ENCODE measurements at regions not wholly inside any gene's neighbourhood (a gene's known extent, or its start where the extent isn't known, plus 50 kb on each side); places are given as distances from the start of the nearest gene placed in this dataset.

DNA sequence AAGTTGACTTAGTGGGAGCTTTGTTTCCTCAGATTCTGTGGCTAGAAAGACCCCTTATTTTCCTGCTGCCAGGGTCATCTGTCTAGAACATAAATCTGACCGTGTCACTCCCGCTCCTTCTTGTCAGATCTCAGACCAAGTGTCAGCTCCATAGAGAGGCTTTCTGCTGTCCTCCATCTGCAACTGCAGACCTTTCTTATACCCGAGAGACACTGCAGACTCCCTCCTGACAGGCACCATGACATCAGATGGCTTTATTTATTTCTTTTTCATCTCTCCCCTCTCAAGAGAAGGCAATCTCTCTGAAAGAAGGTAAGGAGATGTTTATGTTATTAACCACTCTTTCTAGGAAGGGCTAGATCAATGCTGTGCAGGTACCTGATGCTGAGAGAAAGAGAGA is 726.5 kb downstream of the UQCRFS1 start:
- DNase-seq (ENCODE audit: low read depth in 2 of 2), result no peak

DNA sequence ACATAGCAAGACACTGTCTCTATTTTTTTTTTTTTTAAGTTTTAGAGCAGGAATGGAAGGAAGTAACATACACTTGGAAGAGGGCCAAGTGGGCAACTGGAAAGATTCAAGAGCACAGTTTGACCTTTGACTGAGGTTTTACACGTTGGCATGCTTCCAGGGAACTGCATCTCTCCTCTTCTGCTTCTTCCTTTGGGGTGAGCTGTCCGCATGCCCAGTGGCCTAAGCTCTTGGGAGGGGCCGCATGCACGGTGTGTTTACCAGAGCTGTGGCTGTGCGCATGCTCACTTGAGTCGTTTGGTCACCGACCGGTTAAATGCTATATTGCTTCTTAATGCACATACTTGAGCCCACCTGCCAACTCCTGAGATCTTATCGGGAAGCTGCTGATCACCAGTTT is 727.7 kb downstream of the UQCRFS1 start:
- DNase-seq (ENCODE audit: low read depth in 2 of 2), result no peak

GRCh38 chr19:28483197-28483596 is 729.8 kb downstream of the UQCRFS1 start:
- no peak for DNase-seq (ENCODE audit: low read depth in 2 of 2)

GRCh38 chr19:28482221-28482620 is 730.7 kb downstream of the UQCRFS1 start:
- no peak for DNase-seq (ENCODE audit: low read depth in 2 of 2)

DNA sequence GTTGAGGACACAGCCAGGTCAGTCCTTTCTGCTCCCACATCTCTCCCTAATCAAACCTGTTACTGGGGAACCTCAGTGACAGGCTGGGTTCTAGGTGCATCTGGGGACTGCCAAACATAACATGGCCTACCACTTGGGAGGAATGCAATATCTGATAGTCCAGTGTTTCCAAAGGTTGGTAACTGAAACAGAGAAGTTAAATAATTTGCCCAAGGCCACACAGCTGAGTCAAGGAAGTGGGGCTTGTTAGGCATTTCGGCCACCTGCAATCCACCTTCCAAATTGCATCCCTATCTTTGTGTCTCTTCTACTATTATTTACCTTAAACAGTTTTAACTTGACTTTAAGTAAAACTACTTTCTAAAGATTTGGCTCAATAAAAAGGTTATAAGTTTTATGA is 731.3 kb downstream of the UQCRFS1 start:
- DNase-seq (ENCODE audit: low read depth in 2 of 2), result no peak

DNA sequence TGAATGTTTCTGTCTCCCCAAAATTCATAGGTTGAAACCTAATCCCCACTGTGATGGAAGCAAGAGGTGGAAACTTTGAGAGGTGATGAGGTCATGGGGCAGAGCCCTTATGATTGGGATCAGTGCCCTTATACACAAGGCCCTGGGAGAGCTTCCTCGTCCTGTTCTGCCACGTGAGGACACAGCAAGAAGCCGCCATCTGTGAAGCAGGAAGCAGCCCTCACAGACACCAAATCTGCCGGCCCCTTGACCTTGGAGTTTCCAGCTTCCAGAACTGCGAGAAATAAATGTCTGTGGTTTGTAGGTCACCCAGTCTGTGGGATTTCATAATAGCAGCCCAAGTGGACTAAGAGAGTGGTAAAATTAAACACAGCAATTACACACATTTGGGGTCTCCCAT is 737.4 kb downstream of the UQCRFS1 start:
- no peak for DNase-seq (ENCODE audit: low read depth in 2 of 2)

GRCh38 chr19:28472843-28473242 is 740.1 kb downstream of the UQCRFS1 start:
- no peak for DNase-seq (ENCODE audit: low read depth in 2 of 2)

DNA sequence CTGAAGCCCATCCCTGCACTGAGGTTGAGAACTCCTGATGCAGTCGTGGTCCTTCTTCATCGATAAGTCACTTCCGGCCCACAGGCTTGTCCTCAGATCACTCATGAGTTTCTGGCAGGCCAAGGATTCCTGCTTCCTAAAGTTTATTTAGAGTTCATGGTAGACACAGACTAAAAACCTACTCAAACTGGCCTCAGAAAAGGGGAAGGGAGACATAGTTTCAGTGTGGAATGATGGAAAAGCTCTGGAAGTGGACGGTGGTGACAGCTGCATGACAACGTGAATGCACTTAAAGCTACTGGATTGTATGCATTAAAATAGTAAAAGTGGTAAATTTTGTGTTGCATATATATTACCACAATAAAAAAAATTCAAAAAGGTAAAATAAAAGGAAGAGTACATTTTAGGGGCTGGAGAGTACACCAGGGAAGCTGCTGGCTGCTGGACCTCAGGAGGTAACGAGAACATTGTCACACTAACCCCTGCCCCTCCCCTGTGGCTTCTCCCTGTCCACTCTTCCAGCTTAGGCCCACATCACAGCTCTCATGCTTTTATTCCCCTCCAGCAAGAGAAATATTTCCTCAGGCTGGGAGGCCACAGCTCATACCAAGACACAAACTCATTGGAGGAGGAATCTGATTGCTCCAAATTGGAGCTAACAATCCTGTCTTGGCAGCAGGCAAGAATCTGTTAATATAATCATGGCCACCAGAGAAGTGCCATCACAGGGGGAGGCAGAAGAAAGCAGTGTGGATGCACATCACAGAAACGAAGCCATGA is 741.0 kb downstream of the UQCRFS1 start:
- DNase-seq (ENCODE audit: low read depth in 2 of 2), result no peak

DNA sequence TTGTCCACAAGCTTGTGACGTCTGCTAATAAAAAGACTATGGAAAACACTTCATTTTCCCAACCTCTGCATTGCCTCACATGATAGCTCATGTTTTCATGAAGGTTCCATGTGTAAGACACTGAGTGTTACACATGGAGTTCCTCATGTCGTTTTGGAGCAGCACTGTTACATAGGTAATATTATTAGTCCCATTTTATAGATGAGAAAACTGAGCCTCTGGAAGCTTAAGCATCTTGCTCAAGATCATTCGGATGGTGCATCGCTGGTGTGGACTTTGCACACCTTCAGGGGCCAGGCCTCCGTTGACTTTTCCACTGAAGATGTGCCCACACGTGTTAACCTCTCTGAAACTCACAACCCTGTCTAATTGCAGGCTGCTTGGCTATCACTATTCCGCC is 743.4 kb downstream of the UQCRFS1 start:
- DNase-seq (ENCODE audit: low read depth in 2 of 2), result no peak

DNA sequence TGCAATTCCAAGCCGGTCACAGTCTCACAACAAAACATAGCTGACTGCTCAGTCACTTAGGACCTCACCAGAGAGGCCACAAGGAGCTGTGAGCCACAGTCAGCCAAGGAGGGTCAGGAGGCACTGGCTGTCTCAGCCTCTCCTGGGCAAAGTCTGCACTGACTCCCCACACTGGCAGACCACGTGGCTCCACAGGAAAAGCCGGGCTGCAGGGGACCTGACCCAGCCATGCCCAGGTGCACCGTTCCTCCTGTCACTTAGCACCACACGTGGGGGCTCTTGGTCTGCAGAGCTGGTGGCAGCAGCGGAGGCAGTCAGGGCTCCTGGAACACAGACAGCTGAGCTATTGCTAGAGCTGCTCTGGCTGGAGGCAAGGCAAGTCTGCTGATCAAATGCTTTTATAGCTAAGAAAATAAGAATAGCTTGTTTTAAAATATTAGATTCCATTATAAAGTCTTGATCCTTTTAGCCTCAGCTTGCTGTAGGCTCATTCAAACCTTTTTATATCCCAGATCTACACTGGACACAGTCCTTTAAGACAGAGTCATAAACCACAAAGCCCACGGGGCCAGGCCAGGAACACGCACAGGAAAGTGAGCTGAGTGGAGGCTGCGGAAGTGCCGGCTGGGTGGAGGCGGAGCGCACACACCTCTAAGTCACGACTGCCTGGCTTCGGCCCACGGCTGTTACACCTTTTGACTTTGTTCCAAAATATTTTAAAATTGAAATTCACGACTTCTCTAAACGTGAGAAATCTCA is 744.1 kb downstream of the UQCRFS1 start:
- DNase-seq (ENCODE audit: low read depth in 2 of 2), result peak; percentile 1 to 5

DNA sequence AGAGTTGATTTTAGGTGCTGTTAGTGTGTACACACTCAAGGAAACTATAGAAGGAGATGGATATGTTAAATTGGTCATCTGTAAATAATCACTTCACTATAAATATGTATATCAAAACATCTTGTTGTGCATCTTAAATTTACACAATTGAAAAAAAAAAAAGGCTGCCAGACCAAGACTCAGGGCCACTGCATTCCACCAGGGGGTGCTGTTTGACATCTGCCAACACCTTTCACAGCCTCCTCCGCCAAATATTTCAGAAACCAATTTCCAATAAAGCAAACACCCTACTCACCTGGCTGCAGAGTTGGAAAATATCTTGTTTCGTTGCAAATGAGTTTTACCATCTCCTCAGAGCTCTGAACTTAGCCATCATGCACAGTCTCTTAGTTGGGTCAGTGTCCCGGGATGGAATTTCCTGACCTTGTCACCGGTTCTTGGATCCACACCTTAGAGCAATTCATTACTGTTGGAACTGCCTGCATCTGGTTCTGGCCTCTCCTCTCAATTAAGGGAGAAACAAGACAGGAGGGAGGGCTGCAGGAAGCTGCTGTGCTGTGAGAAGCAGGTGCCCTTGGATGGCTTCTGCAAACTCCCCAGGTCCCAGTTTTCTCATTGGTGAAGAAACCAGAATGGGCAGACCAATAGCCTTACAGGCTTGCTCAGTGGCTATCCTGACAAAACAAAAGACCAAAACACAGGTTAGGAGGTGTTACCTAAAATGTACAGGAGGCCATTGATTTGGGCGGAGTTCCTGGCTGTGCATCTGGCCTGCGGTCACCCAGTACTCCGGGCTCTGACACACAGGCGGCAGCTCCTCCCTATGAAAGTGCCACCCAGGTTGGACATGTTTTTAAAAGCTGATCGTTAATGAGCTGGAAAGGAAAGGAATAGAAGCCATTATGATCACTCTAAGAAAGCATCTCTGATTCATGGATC is 746.6 kb downstream of the UQCRFS1 start:
- DNase-seq (ENCODE audit: low read depth in 2 of 2), result peak; percentile 32 to 56

DNA sequence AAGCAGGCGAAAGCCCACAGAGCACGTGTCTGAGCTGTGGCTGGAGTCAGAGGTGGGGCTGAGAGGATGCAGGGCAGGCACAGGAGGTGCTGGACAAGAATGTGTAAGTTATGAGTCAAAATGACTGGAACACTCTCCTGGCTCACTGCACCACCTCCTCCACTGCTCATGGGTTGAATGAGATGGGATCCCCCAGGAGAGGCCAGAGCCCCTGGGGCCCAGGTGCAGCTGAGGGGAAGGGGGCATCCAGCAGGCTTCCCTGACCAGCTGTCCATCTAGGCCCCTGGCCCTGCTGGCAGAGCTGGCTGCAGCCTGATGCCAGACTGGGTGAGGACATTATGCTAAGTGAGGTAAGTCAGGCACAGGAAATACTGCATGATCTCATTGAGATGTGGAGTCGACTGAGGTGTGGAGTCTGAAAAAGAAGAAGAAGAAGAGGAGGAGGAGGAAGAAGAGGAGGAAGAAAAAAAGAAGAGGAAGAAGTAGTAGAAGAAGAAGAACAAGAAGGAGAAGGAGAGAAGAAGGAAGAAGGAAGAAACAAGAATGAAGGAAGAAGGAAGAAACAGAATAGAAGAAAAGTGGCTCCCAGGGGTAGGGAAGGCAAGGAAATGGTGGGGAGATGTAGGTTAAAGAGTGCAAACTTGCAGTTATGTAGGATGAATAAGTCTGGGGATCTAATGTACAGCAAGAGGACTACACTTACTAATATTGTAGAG is 747.4 kb downstream of the UQCRFS1 start:
- no peak for DNase-seq (ENCODE audit: low read depth in 2 of 2)

- no peak for DNase-seq (ENCODE audit: low read depth in 2 of 2)
Observed at GRCh38 chr19:28463493-28464053, 749.4 kb downstream of the UQCRFS1 start.

- no peak for DNase-seq (ENCODE audit: low read depth in 2 of 2)
Observed at GRCh38 chr19:28457620-28458019, 755.3 kb downstream of the UQCRFS1 start.

- DNase-seq (ENCODE audit: low read depth in 2 of 2), result no peak
Observed at GRCh38 chr19:28456708-28457320, 756.1 kb downstream of the UQCRFS1 start.

- DNase-seq (ENCODE audit: low read depth in 2 of 2), result no peak
Observed at GRCh38 chr19:28456252-28456651, 756.7 kb downstream of the UQCRFS1 start.

DNA sequence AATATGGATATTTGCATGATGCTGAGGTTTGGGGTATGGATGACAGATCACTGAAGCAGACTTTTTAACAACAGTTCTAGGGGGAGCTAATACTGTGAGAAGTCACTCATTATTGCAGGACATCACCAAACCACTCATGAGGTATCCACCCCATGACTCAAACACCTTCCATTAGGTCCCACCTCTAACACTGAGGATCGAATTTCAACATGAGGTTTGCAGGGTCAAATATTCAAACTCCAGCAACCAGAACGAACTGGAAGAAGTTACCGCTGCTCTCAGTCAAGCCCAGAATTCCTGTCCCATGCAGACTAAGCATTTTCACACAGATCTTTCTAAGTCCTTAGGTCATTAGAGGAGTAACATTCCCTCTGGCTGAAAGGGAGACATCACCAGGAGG is 758.9 kb downstream of the UQCRFS1 start:
- no peak for DNase-seq (ENCODE audit: low read depth in 2 of 2)

- DNase-seq (ENCODE audit: low read depth in 2 of 2), result no peak
Observed at GRCh38 chr19:28453420-28453819, 759.5 kb downstream of the UQCRFS1 start.

DNA sequence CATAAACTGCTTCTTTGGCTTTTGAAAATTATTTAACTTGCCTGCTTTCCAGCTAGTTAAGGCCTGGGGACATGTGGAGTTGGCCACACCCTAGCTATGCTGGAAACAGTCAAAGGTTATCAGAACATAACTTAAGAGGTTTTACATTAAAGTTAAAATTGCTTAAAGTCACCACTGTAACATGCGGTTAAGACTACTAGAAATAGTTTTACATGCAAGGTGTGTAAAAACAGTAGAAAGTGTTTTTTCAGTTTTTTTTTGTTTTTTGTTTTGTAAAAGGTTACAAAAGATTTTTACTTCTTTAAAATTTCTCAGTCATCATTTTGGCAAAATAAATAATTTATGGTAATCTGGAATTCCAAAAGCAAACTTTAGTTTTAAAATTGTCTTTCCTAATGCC is 763.1 kb downstream of the UQCRFS1 start:
- no peak for DNase-seq (ENCODE audit: low read depth in 2 of 2)

DNA sequence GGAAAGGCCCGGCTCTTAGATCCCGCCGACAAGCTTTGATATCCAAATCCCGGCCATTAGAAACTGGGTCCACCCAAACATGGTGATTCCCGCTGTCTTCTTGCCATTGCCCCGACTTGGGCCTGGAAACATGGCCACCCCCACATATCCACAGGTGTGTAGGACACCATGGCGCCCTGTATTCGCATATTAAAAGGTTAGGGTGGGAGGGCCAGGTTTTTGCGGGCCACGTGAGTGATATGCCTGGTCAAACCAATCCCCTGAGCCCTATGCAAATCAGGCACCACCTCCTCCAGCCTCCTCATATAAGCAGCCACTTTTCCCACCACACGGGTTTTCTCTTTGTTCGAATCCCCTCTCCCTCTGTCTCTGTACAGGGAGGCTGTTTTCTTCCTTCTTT is 766.4 kb downstream of the UQCRFS1 start:
- no peak for DNase-seq (ENCODE audit: low read depth in 2 of 2)

GRCh38 chr19:28445826-28446225 is 767.1 kb downstream of the UQCRFS1 start:
- no peak for DNase-seq (ENCODE audit: low read depth in 2 of 2)

All from stimulated activated CD4-positive, alpha-beta T cell treated with anti-CD3 and anti-CD28 coated beads, Interleukin-1b, Interleukin-23, amount 100 ng/mL, for 4 hours (primary cell).